Endothelial cell of umbilical vein (primary cell): ENCODE measurements at regions not wholly inside any gene's neighbourhood (a gene's known extent, or its start where the extent isn't known, plus 50 kb on each side); places are given as distances from the start of the nearest gene placed in this dataset.

Experiments used
- BruUV-seq: library from RNA; stranded (reverse); fragments of 400-500 nt; replicated peaks from 2 replicates; lab custom pipeline; 2021; lab: Mats Ljungman, UMichigan
- CTCF ChIA-PET: fragments of 300-600, 350-600 bp; sonication (Branson Sonifier 250); formaldehyde crosslinking; loops from one replicate; lab custom pipeline; 2021; ENCODE audit warnings: antibody characterized with exemption, inconsistent platforms; lab: Charles Lee
- POLR2A ChIA-PET: fragments of 300-600, 350-600 bp; sonication (Branson Sonifier 250); formaldehyde crosslinking; loops from one replicate; lab custom pipeline; 2021; ENCODE audit warnings: antibody characterized with exemption, inconsistent platforms; lab: Charles Lee
- DNase-seq: peaks from one replicate; pipeline ENCODE4 v3.0.0-alpha.2; 2011; ENCODE audit warnings: low read depth, low spot score
- FAIRE-seq: peaks from 2 replicates; lab custom pipeline; 2011; peaks lifted over from hg19 to GRCh38; lab: Jason Lieb, UNC
- H2AFZ ChIP-seq: 2 replicates; pipeline ENCODE4 v1.6.0; 2012; ENCODE audit warnings: low read depth, low read length, control low read depth, inconsistent platforms
- H3K27ac ChIP-seq: 2 replicates; pipeline ENCODE4 v1.5.1; 2011; ENCODE audit warnings: low read depth, mild to moderate bottlenecking, control low read depth, low read length, moderate library complexity; ENCODE audit not compliant: insufficient read depth
- H3K27me3 ChIP-seq, 2 experiments: 2 replicates each; pipeline versions ENCODE4 v1.6.0 to v1.6.1; 2011; ENCODE audit warnings: low read length in 2 of 2, mixed read lengths in 1 of 2; ENCODE audit not compliant: control insufficient read depth in 2 of 2, insufficient read depth in 2 of 2
- H3K36me3 ChIP-seq, 2 experiments: 2 replicates in 1 of 2; 3 replicates in 1 of 2; pipeline ENCODE4 v1.5.1; 2011; ENCODE audit warnings: low read length in 2 of 2, mild to moderate bottlenecking in 1 of 2, moderate library complexity in 1 of 2; ENCODE audit not compliant: control insufficient read depth in 2 of 2, insufficient read depth in 2 of 2; ENCODE audit errors: extremely low read depth in 1 of 2
- H3K4me1 ChIP-seq: 3 replicates; pipeline ENCODE4 v1.5.1; 2011; ENCODE audit warnings: mild to moderate bottlenecking, low read length; ENCODE audit not compliant: control insufficient read depth, insufficient read depth; ENCODE audit errors: extremely low read depth
- H3K4me2 ChIP-seq: 2 replicates; pipeline ENCODE4 v1.6.1; 2011; ENCODE audit warnings: low read length, control low read depth, mixed read lengths; ENCODE audit not compliant: insufficient read depth
- H3K4me3 ChIP-seq, 3 experiments: fragments of 200-600 bp in 1 of 3; sonication (generic), shearing (Covaris generic) in 1 of 3; replicated peaks in 1 of 3; 2 replicates each; pipeline ENCODE4 v1.5.1; 2011 to 2016; ENCODE audit warnings: control low read depth in 3 of 3, low read length in 3 of 3, mild to moderate bottlenecking in 2 of 3, inconsistent platforms in 1 of 3, low read depth in 1 of 3, moderate library complexity in 1 of 3; ENCODE audit not compliant: insufficient read depth in 1 of 3
- H3K79me2 ChIP-seq: 2 replicates; pipeline ENCODE4 v1.6.0; 2012; ENCODE audit warnings: low read length, inconsistent platforms; ENCODE audit not compliant: control insufficient read depth, insufficient read depth
- H3K9ac ChIP-seq: replicated peaks from 2 replicates; pipeline ENCODE3; 2011; ENCODE audit warnings: low read length, control low read depth; ENCODE audit not compliant: insufficient read depth; ENCODE audit errors: extremely low read depth
- H3K9me1 ChIP-seq: replicated peaks from 3 replicates; pipeline ENCODE4 v1.6.0; 2011; ENCODE audit warnings: mild to moderate bottlenecking, low read length; ENCODE audit not compliant: control insufficient read depth, insufficient read depth; ENCODE audit errors: extremely low read depth
- H3K9me3 ChIP-seq: replicated peaks from 2 replicates; pipeline ENCODE4 v1.5.1; 2012; ENCODE audit warnings: low read length, inconsistent platforms; ENCODE audit not compliant: control insufficient read depth, insufficient read depth
- H4K20me1 ChIP-seq: replicated peaks from 2 replicates; pipeline ENCODE3; 2011; ENCODE audit warnings: mild to moderate bottlenecking, low read length; ENCODE audit not compliant: control insufficient read depth, insufficient read depth; ENCODE audit errors: extremely low read depth
- CTCF ChIP-seq, 2 donors: IDR thresholded peaks; 1 replicate in 1 of 2; 2 replicates in 1 of 2; pipeline ENCODE4 v1.5.1; 2011; ENCODE audit warnings: low read length in 2 of 2, mild to moderate bottlenecking in 2 of 2, moderate library complexity in 2 of 2, control low read depth in 1 of 2, inconsistent platforms in 1 of 2, low read depth in 1 of 2; ENCODE audit not compliant: insufficient read depth in 1 of 2; ENCODE audit errors: extremely low read depth in 1 of 2
- EZH2 ChIP-seq: IDR thresholded peaks from 2 replicates; pipeline ENCODE4 v1.6.1; 2012; ENCODE audit warnings: borderline replicate concordance, low read depth, mild to moderate bottlenecking, moderate library complexity, low read length, inconsistent platforms; ENCODE audit not compliant: severe bottlenecking
- FOS ChIP-seq: IDR thresholded peaks from 2 replicates; pipeline ENCODE4 v1.6.1; 2011; ENCODE audit warnings: mild to moderate bottlenecking, low read length, moderate library complexity, borderline replicate concordance; ENCODE audit not compliant: insufficient read depth
- GATA2 ChIP-seq: IDR thresholded peaks from 2 replicates; pipeline ENCODE4 v1.7.0; 2011; ENCODE audit warnings: low read depth, mild to moderate bottlenecking, moderate library complexity, mixed read lengths, low read length; ENCODE audit not compliant: insufficient read length, insufficient read depth
- JUN ChIP-seq: IDR thresholded peaks from 2 replicates; pipeline ENCODE4 v1.6.1; 2011; ENCODE audit warnings: borderline replicate concordance, low read depth; ENCODE audit not compliant: insufficient read length, insufficient read depth
- MAX ChIP-seq: IDR thresholded peaks from 2 replicates; pipeline ENCODE4 v1.6.1; 2011; ENCODE audit not compliant: insufficient read depth, insufficient read length
- MYC ChIP-seq: IDR thresholded peaks from one replicate; pipeline ENCODE4 v1.6.1; 2011; ENCODE audit warnings: mild to moderate bottlenecking, low read depth, low read length
- POLR2A ChIP-seq: IDR thresholded peaks from 2 replicates; pipeline ENCODE4 v1.6.1; 2012; ENCODE audit warnings: low read depth, mild to moderate bottlenecking, control low read depth, low read length
- POLR2AphosphoS5 ChIP-seq: IDR thresholded peaks from 2 replicates; pipeline ENCODE4 v1.6.1; 2012; ENCODE audit warnings: low read depth, mild to moderate bottlenecking, control low read depth, low read length, moderate library complexity; ENCODE audit not compliant: insufficient read depth
- dilution Hi-C: fragments of 300-500 bp; cut with MboI; formaldehyde crosslinking; loops from one replicate; pipeline ENCODE4 v1.15.0; 2019; ENCODE audit warnings: low sequenced_read_pairs; ENCODE audit not compliant: extremely low pct_ligation_motif_present
- intact Hi-C: fragments of 100-400 bp; cut with micrococcal nuclease; formaldehyde crosslinking; loops from one replicate; pipeline ENCODE4 v1.10.0; 2022

- intact Hi-C loops (no loop called here), dilution Hi-C loops (no loop called here)
- TF ChIP-seq CTCF (IDR thresholded peaks at IDR 0.05; ENCODE audit: extremely low read depth in 1 of 2, insufficient read depth in 1 of 2, low read depth in 1 of 2, low read length in 2 of 2) (no peak), FOS (no peak), GATA2 (no peak), JUN (no peak), MYC (no peak), POLR2A (no peak), EZH2 (no peak), POLR2AphosphoS5 (no peak), MAX (no peak)
- DNase-seq = no peak
- H3K4me3 ChIP-seq = no peak overlapping the region
- no peak overlapping the region for H3K9ac ChIP-seq
- H2AFZ ChIP-seq = no peak overlapping the region
- H3K9me1 ChIP-seq = no peaks in the 10 kb centered on the region
- H3K36me3 ChIP-seq = no peaks in the 10 kb centered on the region
- no peak for FAIRE-seq
- no peaks in the 10 kb centered on the region for H4K20me1 ChIP-seq
- H3K4me2 ChIP-seq = no peak overlapping the region
- H3K4me1 ChIP-seq = no peaks in the 10 kb centered on the region
- H3K27me3 ChIP-seq = no peaks in the 10 kb centered on the region
- H3K9me3 ChIP-seq = no peaks in the 10 kb centered on the region
- no peaks in the 10 kb centered on the region for H3K79me2 ChIP-seq
- ChIA-PET CTCF (no interaction called here), POLR2A (no interaction called here)
- no TSS peak for BruUV-seq
- no peak overlapping the region for H3K27ac ChIP-seq
These were observed 243.7 kb downstream of the RASEF start for GRCh38 chr9:82819260-82819659.
